ENCODE measurements at regions not wholly inside any gene's neighbourhood (a gene's known extent, or its start where the extent isn't known, plus 50 kb on each side); places are given as distances from the start of the nearest gene placed in this dataset.

GRCh38 chr14:101131451-101131916 lies 228.0 kb upstream of the RTL1 start:
- WGBS (ENCODE audit: insufficient coverage) = 62% methylated on average over 4 of the region's 7 CpGs
- H3K9me3 ChIP-seq (replicated peaks; ENCODE audit: control insufficient read depth, low read depth, low read length) = no peaks in the 10 kb centered on the region
- no peak overlapping the region for H3K27ac ChIP-seq (ENCODE audit: low read length)
- H3K27me3 ChIP-seq (ENCODE audit: control insufficient read depth, insufficient read depth, low read length) = peaks cover 9% of the 10 kb centered on the region
- no peak overlapping the region for H3K4me3 ChIP-seq (ENCODE audit: low read length)
- no peak for DNase-seq
- peaks cover 24% of the 10 kb centered on the region for H3K4me1 ChIP-seq (ENCODE audit: control insufficient read depth, insufficient read depth, low read length)
- H3K36me3 ChIP-seq (ENCODE audit: control insufficient read depth, insufficient read depth, low read length) = no peaks in the 10 kb centered on the region

GRCh38 chr14:101132051-101132571 lies 228.6 kb upstream of the RTL1 start:
- Histone ChIP-seq H3K9me3 (replicated peaks; ENCODE audit: control insufficient read depth, low read depth, low read length) (no peaks in the 10 kb centered on the region), H3K27ac (ENCODE audit: low read length) (no peak overlapping the region), H3K27me3 (ENCODE audit: control insufficient read depth, insufficient read depth, low read length) (peaks cover 9% of the 10 kb centered on the region), H3K36me3 (ENCODE audit: control insufficient read depth, insufficient read depth, low read length) (no peaks in the 10 kb centered on the region), H3K4me1 (ENCODE audit: control insufficient read depth, insufficient read depth, low read length) (peaks cover 17% of the 10 kb centered on the region), H3K4me3 (ENCODE audit: low read length) (no peak overlapping the region)
- DNase-seq = no peak
- WGBS (ENCODE audit: insufficient coverage) = 85% methylated on average over 9 of the region's 10 CpGs

DNA sequence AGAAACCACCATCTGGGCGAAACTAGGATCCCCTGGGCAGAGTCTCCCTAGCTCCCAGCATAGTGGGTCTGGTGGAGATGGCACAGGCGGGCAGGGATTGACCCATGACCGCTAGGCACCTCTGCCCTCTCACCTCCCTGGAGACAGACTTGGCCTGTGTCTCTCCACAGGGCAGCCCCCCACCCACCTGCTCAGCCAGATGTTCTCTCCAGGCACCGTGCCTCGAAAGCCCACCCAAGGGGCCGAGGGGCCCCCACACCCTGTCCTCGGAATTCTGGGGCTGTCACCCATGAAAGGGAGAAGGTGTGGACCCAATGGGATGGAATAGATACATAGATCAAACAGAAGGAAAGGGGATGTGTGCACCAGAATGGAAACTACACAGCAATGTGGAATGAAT lies 229.1 kb upstream of the RTL1 start:
- 56% methylated on average over 2 of the region's 7 CpGs for WGBS (ENCODE audit: insufficient coverage)
- Histone ChIP-seq H3K4me1 (ENCODE audit: control insufficient read depth, insufficient read depth, low read length) (peaks cover 17% of the 10 kb centered on the region), H3K27ac (ENCODE audit: low read length) (no peak overlapping the region), H3K36me3 (ENCODE audit: control insufficient read depth, insufficient read depth, low read length) (no peaks in the 10 kb centered on the region), H3K4me3 (ENCODE audit: low read length) (no peak overlapping the region), H3K9me3 (replicated peaks; ENCODE audit: control insufficient read depth, low read depth, low read length) (no peaks in the 10 kb centered on the region), H3K27me3 (ENCODE audit: control insufficient read depth, insufficient read depth, low read length) (peaks cover 9% of the 10 kb centered on the region)
- DNase-seq = no peak

DNA sequence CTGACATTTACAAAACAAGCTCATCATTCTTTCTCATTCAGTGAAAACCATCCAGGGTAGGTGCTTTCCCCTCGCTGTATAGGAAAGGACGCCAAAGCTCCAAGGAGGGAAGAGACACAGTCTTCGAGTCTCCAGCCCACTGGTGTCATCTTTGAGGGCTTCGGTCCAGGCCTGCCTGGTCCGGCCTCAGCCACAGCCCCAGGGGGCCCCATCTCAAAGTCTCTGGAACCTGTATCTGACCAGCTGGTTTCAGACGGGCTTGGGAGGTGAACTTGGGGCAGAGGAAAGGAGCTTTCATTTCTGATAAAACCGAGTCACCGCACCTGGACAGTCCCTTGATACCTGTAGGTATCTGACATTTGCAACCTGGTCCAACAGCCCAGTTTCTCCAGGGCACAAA lies 229.5 kb upstream of the RTL1 start:
- peaks cover 8% of the 10 kb centered on the region for H3K27me3 ChIP-seq (ENCODE audit: control insufficient read depth, insufficient read depth, low read length)
- H3K4me1 ChIP-seq (ENCODE audit: control insufficient read depth, insufficient read depth, low read length) = peaks cover 17% of the 10 kb centered on the region
- no peak for DNase-seq
- H3K36me3 ChIP-seq (ENCODE audit: control insufficient read depth, insufficient read depth, low read length) = no peaks in the 10 kb centered on the region
- no peak overlapping the region for H3K4me3 ChIP-seq (ENCODE audit: low read length)
- H3K9me3 ChIP-seq (replicated peaks; ENCODE audit: control insufficient read depth, low read depth, low read length) = no peaks in the 10 kb centered on the region
- 78% methylated on average over 6 of the region's 8 CpGs for WGBS (ENCODE audit: insufficient coverage)
- H3K27ac ChIP-seq (ENCODE audit: low read length) = no peak overlapping the region

DNA sequence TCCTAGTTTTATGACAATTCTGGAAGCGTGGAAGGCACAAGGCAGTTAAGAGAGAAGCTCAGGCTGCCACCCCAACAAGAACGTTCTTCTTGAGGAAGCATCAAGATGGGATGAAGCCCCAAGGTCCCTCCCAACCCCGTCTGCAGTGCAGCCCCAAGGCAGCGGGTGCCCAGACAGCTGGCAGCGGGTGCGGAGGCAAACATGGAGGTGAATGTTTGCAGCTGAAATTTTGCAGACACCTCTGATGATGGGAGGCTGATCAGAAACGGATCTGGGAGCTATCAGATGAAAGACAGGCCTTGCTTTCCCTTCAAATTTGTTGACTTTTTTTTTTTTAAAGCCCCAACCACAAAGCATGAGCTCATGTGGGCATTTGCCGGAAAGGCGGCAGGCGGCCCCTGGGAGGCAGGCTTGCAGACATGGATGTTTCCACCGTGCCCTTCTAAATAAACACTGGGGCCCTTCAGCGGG lies 230.7 kb upstream of the RTL1 start:
- no peak for DNase-seq
- WGBS (ENCODE audit: insufficient coverage) = 81% methylated on average over 9 of the region's 12 CpGs
- Histone ChIP-seq H3K9me3 (replicated peaks; ENCODE audit: control insufficient read depth, low read depth, low read length) (no peaks in the 10 kb centered on the region), H3K36me3 (ENCODE audit: control insufficient read depth, insufficient read depth, low read length) (no peaks in the 10 kb centered on the region), H3K27me3 (ENCODE audit: control insufficient read depth, insufficient read depth, low read length) (peaks cover 3% of the 10 kb centered on the region), H3K27ac (ENCODE audit: low read length) (no peak overlapping the region), H3K4me3 (ENCODE audit: low read length) (no peak overlapping the region), H3K4me1 (ENCODE audit: control insufficient read depth, insufficient read depth, low read length) (peaks cover 15% of the 10 kb centered on the region)

DNA sequence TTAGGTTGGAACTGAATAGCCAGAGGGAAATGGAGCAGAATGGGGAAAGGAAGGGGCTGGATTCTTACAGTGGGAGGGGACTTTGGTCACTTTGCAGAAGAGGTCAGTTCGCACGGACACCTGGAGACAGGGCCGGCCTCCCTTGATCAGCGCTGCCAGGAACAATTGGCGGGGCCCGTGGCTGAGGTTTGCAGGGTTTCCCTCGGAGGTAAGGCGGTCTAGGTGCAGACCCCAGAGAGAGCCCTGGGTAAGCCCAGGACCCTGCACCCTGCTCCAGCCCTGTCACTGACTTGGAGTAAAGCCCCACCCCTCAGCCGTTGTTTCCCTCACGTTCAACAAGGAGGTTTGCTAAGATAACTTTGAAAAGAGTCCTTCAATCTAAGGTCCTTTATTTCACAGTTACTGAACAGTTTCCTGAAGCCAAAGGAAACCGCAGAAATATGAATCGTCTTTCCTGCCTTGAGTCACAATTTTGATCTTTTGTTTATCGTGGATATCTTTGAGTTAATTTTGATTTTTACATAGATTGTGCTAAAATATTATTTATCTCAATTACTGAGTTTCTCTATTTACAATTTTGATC lies 231.4 kb upstream of the RTL1 start:
- H3K4me1 ChIP-seq (ENCODE audit: control insufficient read depth, insufficient read depth, low read length) = peaks cover 12% of the 10 kb centered on the region
- no peaks in the 10 kb centered on the region for H3K36me3 ChIP-seq (ENCODE audit: control insufficient read depth, insufficient read depth, low read length)
- no peak overlapping the region for H3K27ac ChIP-seq (ENCODE audit: low read length)
- peaks cover 3% of the 10 kb centered on the region for H3K27me3 ChIP-seq (ENCODE audit: control insufficient read depth, insufficient read depth, low read length)
- DNase-seq = no peak
- 61% methylated on average over 10 of the region's 13 CpGs for whole genome bisulfite sequencing (ENCODE audit: insufficient coverage)
- no peaks in the 10 kb centered on the region for H3K9me3 ChIP-seq (replicated peaks; ENCODE audit: control insufficient read depth, low read depth, low read length)
- H3K4me3 ChIP-seq (ENCODE audit: low read length) = no peak overlapping the region

- H3K27ac ChIP-seq (ENCODE audit: low read length) = no peak overlapping the region
- no peak overlapping the region for H3K4me3 ChIP-seq (ENCODE audit: low read length)
- H3K9me3 ChIP-seq (replicated peaks; ENCODE audit: control insufficient read depth, low read depth, low read length) = no peaks in the 10 kb centered on the region
- H3K4me1 ChIP-seq (ENCODE audit: control insufficient read depth, insufficient read depth, low read length) = peaks cover 11% of the 10 kb centered on the region
- H3K36me3 ChIP-seq (ENCODE audit: control insufficient read depth, insufficient read depth, low read length) = no peaks in the 10 kb centered on the region
- no peak for DNase-seq
- WGBS (ENCODE audit: insufficient coverage) = 62% methylated on average over 8 of the region's 10 CpGs
- H3K27me3 ChIP-seq (ENCODE audit: control insufficient read depth, insufficient read depth, low read length) = no peaks in the 10 kb centered on the region
Observed at GRCh38 chr14:101135796-101136742, 232.5 kb upstream of the RTL1 start.

GRCh38 chr14:101137234-101137633 lies 233.7 kb upstream of the RTL1 start:
- no peak for DNase-seq
- 95% methylated on average over 4 of the region's 7 CpGs for WGBS (ENCODE audit: insufficient coverage)

GRCh38 chr14:101147848-101148247 lies 244.3 kb upstream of the RTL1 start:
- Histone ChIP-seq H3K4me3 (ENCODE audit: low read length) (no peak overlapping the region), H3K4me1 (ENCODE audit: control insufficient read depth, insufficient read depth, low read length) (peaks cover 14% of the 10 kb centered on the region), H3K27ac (ENCODE audit: low read length) (no peak overlapping the region), H3K9me3 (replicated peaks; ENCODE audit: control insufficient read depth, low read depth, low read length) (peaks cover 8% of the 10 kb centered on the region), H3K27me3 (ENCODE audit: control insufficient read depth, insufficient read depth, low read length) (no peaks in the 10 kb centered on the region), H3K36me3 (ENCODE audit: control insufficient read depth, insufficient read depth, low read length) (no peaks in the 10 kb centered on the region)
- no peak for DNase-seq
- WGBS (ENCODE audit: insufficient coverage) = no CpG with 5 or more reads among the region's 2 CpGs

More at GRCh38 chr14:101137234-101137633, 233.7 kb upstream of the RTL1 start:
- H3K27ac ChIP-seq (ENCODE audit: low read length) = no peak overlapping the region
- no peaks in the 10 kb centered on the region for H3K9me3 ChIP-seq (replicated peaks; ENCODE audit: control insufficient read depth, low read depth, low read length)
- H3K36me3 ChIP-seq (ENCODE audit: control insufficient read depth, insufficient read depth, low read length) = no peaks in the 10 kb centered on the region
- peaks cover 9% of the 10 kb centered on the region for H3K4me1 ChIP-seq (ENCODE audit: control insufficient read depth, insufficient read depth, low read length)
- H3K27me3 ChIP-seq (ENCODE audit: control insufficient read depth, insufficient read depth, low read length) = no peaks in the 10 kb centered on the region
- H3K4me3 ChIP-seq (ENCODE audit: low read length) = no peak overlapping the region

DNA sequence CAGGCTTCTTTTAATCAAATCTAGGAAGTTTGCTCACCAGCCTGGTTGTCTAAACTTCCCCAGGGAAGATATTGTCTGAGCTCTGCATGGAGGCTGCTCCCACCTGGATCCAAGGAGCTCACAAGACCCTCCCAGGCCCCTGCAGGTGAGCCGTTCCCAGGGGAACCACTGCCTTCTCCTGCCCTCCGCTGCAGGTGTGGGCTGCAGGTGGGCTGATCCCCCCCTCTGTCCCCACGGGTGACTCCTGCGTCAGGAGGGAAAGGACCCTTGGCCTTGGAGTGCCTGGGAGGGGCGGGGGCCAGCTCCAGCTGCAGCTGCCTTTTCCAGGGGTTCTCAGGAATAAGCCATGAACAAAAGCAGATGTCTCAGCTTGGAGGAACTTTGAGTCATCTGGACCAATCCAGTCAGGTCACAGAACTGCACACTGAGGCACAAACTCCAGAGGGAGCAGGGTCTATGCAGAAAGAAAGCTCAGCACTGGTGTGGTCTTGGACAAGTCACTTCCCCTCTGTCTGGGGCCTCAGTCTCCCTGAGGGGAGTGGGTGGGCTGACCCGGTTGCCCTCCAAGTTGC lies 246.6 kb upstream of the RTL1 start:
- 29% methylated on average over 6 of the region's 6 CpGs for WGBS (ENCODE audit: insufficient coverage)
- no peaks in the 10 kb centered on the region for H3K27me3 ChIP-seq (ENCODE audit: control insufficient read depth, insufficient read depth, low read length)
- peak; percentile 75 for DNase-seq
- peaks cover 14% of the 10 kb centered on the region for H3K4me1 ChIP-seq (ENCODE audit: control insufficient read depth, insufficient read depth, low read length)
- H3K36me3 ChIP-seq (ENCODE audit: control insufficient read depth, insufficient read depth, low read length) = no peaks in the 10 kb centered on the region
- no peak overlapping the region for H3K4me3 ChIP-seq (ENCODE audit: low read length)
- H3K27ac ChIP-seq (ENCODE audit: low read length) = no peak overlapping the region
- peaks cover 8% of the 10 kb centered on the region for H3K9me3 ChIP-seq (replicated peaks; ENCODE audit: control insufficient read depth, low read depth, low read length)

Data from muscle of leg (tissue), 3 donors.